HepG2 (cell line): ENCODE measurements at regions not wholly inside any gene's neighbourhood (a gene's known extent, or its start where the extent isn't known, plus 50 kb on each side); places are given as distances from the start of the nearest gene placed in this dataset.

Experiments used
- ATAC-seq: fragments of 200-7000 bp; cut with Tn5 transposase; 3 replicates; pipeline ENCODE4 v1.9.1; 2020; ENCODE audit warnings: mild to moderate bottlenecking, moderate library complexity
- BruUV-seq: library from RNA; stranded (reverse); fragments of 400-500 nt; replicated peaks from 2 replicates; lab custom pipeline; 2021; lab: Mats Ljungman, UMichigan
- CTCF ChIA-PET: fragments of 300-600 bp; formaldehyde crosslinking; extraction: SDS; loops from one replicate; lab custom pipeline; 2021; ENCODE audit warnings: low total read pairs, inconsistent platforms, low intra/inter-chr PET ratio; lab: Yijun Ruan, JAX
- POLR2A ChIA-PET: fragments of 350-600 bp; sonication (Branson Sonifier 250); formaldehyde crosslinking; loops from one replicate; lab custom pipeline; 2020; ENCODE audit warnings: antibody characterized with exemption, inconsistent platforms; lab: Yijun Ruan, JAX
- DNase-seq: peaks from one replicate; pipeline ENCODE4 v3.0.0-alpha.2; 2015; ENCODE audit warnings: low spot score
- FAIRE-seq: peaks from 3 replicates; lab custom pipeline; 2011; peaks lifted over from hg19 to GRCh38; lab: Jason Lieb, UNC
- H2AFZ ChIP-seq: one replicate; pipeline ENCODE4 v1.6.1; 2011; ENCODE audit warnings: low read length, inconsistent platforms
- H3K27ac ChIP-seq: fragments of 300-600 bp; 3 replicates; pipeline ENCODE4 v1.8.0; 2011; ENCODE audit warnings: mixed run types, mild to moderate bottlenecking, mixed read lengths, low read length, inconsistent platforms; ENCODE audit not compliant: insufficient read depth; ENCODE audit errors: extremely low read length
- H3K27me3 ChIP-seq, 2 experiments: fragments of 200-600 bp in 1 of 2; 2 replicates in 1 of 2; 3 replicates in 1 of 2; pipeline versions ENCODE4 v1.6.0 to v1.8.0; 2011; ENCODE audit warnings: low read length in 2 of 2, mild to moderate bottlenecking in 2 of 2, moderate library complexity in 2 of 2, inconsistent platforms in 1 of 2; ENCODE audit not compliant: insufficient read depth in 2 of 2, control insufficient read depth in 1 of 2
- H3K36me3 ChIP-seq, 2 experiments: fragments of 200-600 bp in 1 of 2; replicated peaks in 1 of 2; 2 replicates in 1 of 2; 3 replicates in 1 of 2; pipeline versions ENCODE4 v1.5.1 to v1.8.0; 2011; ENCODE audit warnings: low read length in 2 of 2, inconsistent platforms in 1 of 2; ENCODE audit not compliant: insufficient read depth in 2 of 2, control insufficient read depth in 1 of 2
- H3K4me1 ChIP-seq: 2 replicates; pipeline ENCODE4 v1.5.1; 2012; ENCODE audit warnings: low read length, inconsistent platforms; ENCODE audit not compliant: insufficient read depth
- H3K4me2 ChIP-seq: 2 replicates; pipeline ENCODE4 v1.6.0; 2011; ENCODE audit warnings: low read depth, low read length, inconsistent platforms
- H3K4me3 ChIP-seq, 3 experiments: fragments of 200-600 bp in 1 of 3; sonication (generic), shearing (Covaris generic) in 1 of 3; replicated peaks in 1 of 3; 2 replicates each; pipeline ENCODE4 v1.5.1; 2011 to 2016; ENCODE audit warnings: low read length in 3 of 3, inconsistent platforms in 2 of 3, low read depth in 2 of 3, mild to moderate bottlenecking in 2 of 3, control low read depth in 1 of 3, mixed read lengths in 1 of 3; ENCODE audit not compliant: insufficient read depth in 1 of 3
- H3K79me2 ChIP-seq: one replicate; pipeline ENCODE4 v1.6.1; 2011; ENCODE audit warnings: low read length, inconsistent platforms; ENCODE audit not compliant: insufficient read depth
- H3K9ac ChIP-seq: 2 replicates; pipeline ENCODE4 v1.6.0; 2011; ENCODE audit warnings: mild to moderate bottlenecking, low read depth, low read length, inconsistent platforms; ENCODE audit not compliant: insufficient read depth
- H3K9me3 ChIP-seq: 2 replicates; pipeline ENCODE4 v1.5.1; 2012; ENCODE audit warnings: mild to moderate bottlenecking, low read length
- H4K20me1 ChIP-seq: 2 replicates; pipeline ENCODE4 v1.6.0; 2011; ENCODE audit warnings: inconsistent platforms, mild to moderate bottlenecking, low read length, moderate library complexity; ENCODE audit not compliant: insufficient read depth
- ATF3 ChIP-seq: sonication (generic); formaldehyde crosslinking; IDR thresholded peaks from 2 replicates; pipeline ENCODE4 v1.4.0; 2020; ENCODE audit warnings: missing genetic modification reagents
- CTCF ChIP-seq: sonication (generic); formaldehyde crosslinking; IDR thresholded peaks from 2 replicates; pipeline ENCODE4 v1.5.0; 2020; ENCODE audit warnings: mild to moderate bottlenecking, missing genetic modification reagents, moderate library complexity
- FOXK1 ChIP-seq: sonication (generic); formaldehyde crosslinking; IDR thresholded peaks from 2 replicates; pipeline ENCODE4 v1.4.0; 2020; ENCODE audit warnings: low read depth, missing genetic modification reagents, borderline replicate concordance
- JARID2 ChIP-seq: sonication (generic); formaldehyde crosslinking; IDR thresholded peaks from 2 replicates; pipeline ENCODE4 v1.8.1; 2023; ENCODE audit warnings: missing genetic modification reagents, inconsistent platforms; ENCODE audit not compliant: insufficient replicate concordance
- PLSCR1 ChIP-seq: sonication (generic); formaldehyde crosslinking; IDR thresholded peaks from 2 replicates; pipeline ENCODE4 v1.5.0; 2020; ENCODE audit warnings: missing genetic modification reagents, mild to moderate bottlenecking, borderline replicate concordance
- TCF7L2 ChIP-seq: IDR thresholded peaks from 2 replicates; pipeline ENCODE4 v1.6.1; 2011; ENCODE audit warnings: mild to moderate bottlenecking, low read depth, low read length, moderate library complexity
- ZNF431 ChIP-seq: sonication (generic); formaldehyde crosslinking; IDR thresholded peaks from 2 replicates; pipeline ENCODE4 v1.9.0; 2022; ENCODE audit warnings: missing genetic modification reagents, low read depth, mild to moderate bottlenecking, borderline replicate concordance
- ZNF512 ChIP-seq: sonication (generic); formaldehyde crosslinking; IDR thresholded peaks from 2 replicates; pipeline ENCODE4 v1.4.0; 2020; ENCODE audit warnings: mild to moderate bottlenecking, missing genetic modification reagents
- ZNF530 ChIP-seq: sonication (generic); formaldehyde crosslinking; IDR thresholded peaks from 2 replicates; pipeline ENCODE4 v1.5.0; 2020; ENCODE audit warnings: low read depth, mild to moderate bottlenecking, missing genetic modification reagents
- ZNF720 ChIP-seq: sonication (generic); formaldehyde crosslinking; IDR thresholded peaks from 2 replicates; pipeline ENCODE4 v1.4.0; 2020; ENCODE audit warnings: missing genetic modification reagents
- ZNF83 ChIP-seq: sonication (generic); formaldehyde crosslinking; IDR thresholded peaks from 2 replicates; pipeline ENCODE4 v1.4.0; 2020; ENCODE audit warnings: missing genetic modification reagents, mild to moderate bottlenecking, borderline replicate concordance
- WGBS: methylation state at CpG from one replicate; pipeline ENCODE4 v1.1.6; 2017; ENCODE audit warnings: low lambda C conversion rate; 5-methylcytosine and 5-hydroxymethylcytosine counted together
- in situ Hi-C: cut with HindIII; loops from 2 replicates; pipeline ENCODE4 v1.10.0; 2017; ENCODE audit warnings: low pct_unique_long_range_greater_than_20kb; ENCODE audit not compliant: extremely low pct_ligation_motif_present
- intact Hi-C: fragments of 100-400 bp; cut with micrococcal nuclease; formaldehyde crosslinking; loops from one replicate; pipeline ENCODE4 v1.10.0; 2022; ENCODE audit not compliant: unreplicated experiment

GRCh38 chr5:2569774-2570542 is 181.5 kb downstream of the IRX2 start:
- BruUV-seq: no TSS peak
- Histone ChIP-seq H3K27ac (no peak overlapping the region), H3K79me2 (no peaks in the 10 kb centered on the region), H3K9ac (no peak overlapping the region), H3K27me3 (peaks cover 3 to 15% of the 10 kb centered on the region in 2 experiments; a peak in 2 of 5 replicates), H3K4me1 (no peaks in the 10 kb centered on the region), H3K9me3 (no peaks in the 10 kb centered on the region), H3K4me2 (no peak overlapping the region), H3K36me3 (no peaks in the 10 kb centered on the region), H2AFZ (no peak overlapping the region), H3K4me3 (no peak overlapping the region), H4K20me1 (no peaks in the 10 kb centered on the region)
- no peak for ATAC-seq
- intact Hi-C loops (no loop called here), in situ Hi-C loops (no loop called here)
- TF ChIP-seq ZNF83 (CRISPR knock-in tag): no peak
- TF ChIP-seq TCF7L2: no peak
- TF ChIP-seq CTCF (CRISPR knock-in tag): no peak
- TF ChIP-seq ATF3 (CRISPR knock-in tag): no peak
- no peak for TF ChIP-seq ZNF512 (CRISPR knock-in tag)
- TF ChIP-seq ZNF431: no peak
- no peak for TF ChIP-seq JARID2 (CRISPR knock-in tag)
- TF ChIP-seq ZNF530 (CRISPR knock-in tag): no peak
- TF ChIP-seq ZNF720 (CRISPR knock-in tag): no peak
- no peak for TF ChIP-seq FOXK1 (CRISPR knock-in tag)
- TF ChIP-seq PLSCR1 (CRISPR knock-in tag): no peak
- POLR2A ChIA-PET: no interaction called here
- 31% methylated on average over 13 of the region's 15 CpGs for WGBS
- no peak for DNase-seq
- CTCF ChIA-PET: no interaction called here
- no peak for FAIRE-seq
